CD4-positive, alpha-beta T cell treated with Interleukin-12 subunit alpha and Interleukin-12 subunit beta, for 1 hour (primary cell): ENCODE measurements at regions not wholly inside any gene's neighbourhood (a gene's known extent, or its start where the extent isn't known, plus 50 kb on each side); places are given as distances from the start of the nearest gene placed in this dataset.
"Not testable (repeated sequence)": the region's sequence is repeated elsewhere in the genome, so short reads cannot be mapped to it uniquely, and the experiment has no call there.

Experiments used
- DNase-seq: peaks from one replicate; pipeline ENCODE4 v3.0.0-alpha.2; 2020

DNA sequence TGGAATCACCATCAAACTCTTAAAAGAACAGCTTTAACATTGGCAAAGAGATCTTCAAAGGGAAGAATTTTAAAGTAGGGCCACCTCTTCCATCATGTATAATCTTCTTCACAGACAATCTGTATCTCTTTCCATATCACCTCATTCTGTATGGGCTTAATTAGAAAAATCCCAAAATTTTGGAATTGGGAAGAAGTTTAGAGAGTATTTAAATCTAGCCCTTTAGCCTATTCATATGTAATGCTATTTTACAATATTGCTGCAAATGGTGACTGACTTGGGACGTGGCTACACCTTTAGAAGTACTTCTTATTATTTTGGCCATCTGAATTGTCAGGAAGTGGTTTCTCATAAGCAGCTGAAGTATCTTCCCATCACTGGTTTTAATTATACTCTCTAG, 474.3 kb downstream of the RFPL4B start:
- DNase-seq, result no peak

DNA sequence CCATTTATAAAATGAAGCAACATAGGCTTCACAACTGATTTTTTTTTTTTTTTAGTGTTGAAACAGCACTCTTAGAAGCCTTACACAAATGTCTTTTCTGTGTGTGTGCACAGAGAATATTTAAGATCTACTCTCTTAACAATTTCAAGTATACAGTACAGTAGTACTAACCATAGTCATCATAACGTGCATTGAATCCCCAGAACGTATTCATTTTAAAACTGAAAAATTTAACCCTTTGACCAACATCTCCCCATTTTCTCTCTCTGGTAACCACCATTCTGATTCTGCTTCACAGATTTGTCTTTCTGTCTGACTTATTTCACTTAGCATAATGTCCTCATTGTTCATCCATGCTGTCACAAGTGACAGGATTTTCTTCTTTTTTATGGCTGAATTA, 475.6 kb downstream of the RFPL4B start:
- no peak for DNase-seq

DNA sequence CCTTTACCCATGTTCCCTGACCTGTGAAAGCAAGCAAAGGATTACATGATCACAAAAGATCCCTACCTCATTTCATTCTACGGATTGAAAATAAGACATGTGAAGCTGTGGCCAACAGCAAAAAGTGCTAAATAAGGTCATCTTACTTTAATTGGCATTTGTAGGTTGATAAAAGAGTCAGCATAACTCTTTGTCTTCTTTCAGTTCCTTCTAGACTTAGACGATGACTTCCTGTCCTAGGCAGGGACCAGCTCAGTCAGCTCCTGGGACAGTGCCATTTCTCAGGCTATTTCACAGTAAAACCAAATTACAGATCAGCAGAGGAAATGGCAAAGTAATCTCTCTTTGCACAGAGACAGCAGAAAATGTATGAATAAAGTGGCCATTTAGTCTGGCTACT, 480.7 kb downstream of the RFPL4B start:
- DNase-seq, result no peak

- DNase-seq, result no peak
Observed at GRCh38 chr6:112831022-112831421, 483.9 kb downstream of the RFPL4B start.

DNA sequence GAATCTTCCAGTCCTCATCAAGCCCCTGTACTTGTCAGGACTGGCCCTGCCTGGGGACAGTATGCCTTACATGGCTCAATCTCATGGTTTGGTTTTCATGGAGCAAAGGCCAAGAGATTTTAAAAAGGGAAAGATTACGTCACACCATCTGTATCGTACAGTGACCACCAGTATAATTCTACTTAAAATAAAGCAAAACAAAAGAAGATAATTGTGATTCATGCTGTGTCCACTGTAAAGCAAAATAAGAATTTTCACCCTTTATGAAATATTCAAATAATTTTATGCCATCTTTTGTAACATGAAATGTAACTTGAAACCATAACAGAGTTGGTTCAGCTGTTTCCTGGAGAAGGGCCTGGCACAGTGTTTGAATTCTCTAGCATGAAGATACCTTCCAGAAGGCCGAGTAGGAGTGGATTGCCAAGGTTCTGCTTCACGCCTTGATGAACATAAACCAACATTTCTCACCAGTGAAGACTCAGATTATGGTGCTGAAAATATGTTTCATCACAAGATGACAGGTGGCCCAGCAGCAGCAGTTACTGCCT, 486.5 kb downstream of the RFPL4B start:
- no peak for DNase-seq

DNA sequence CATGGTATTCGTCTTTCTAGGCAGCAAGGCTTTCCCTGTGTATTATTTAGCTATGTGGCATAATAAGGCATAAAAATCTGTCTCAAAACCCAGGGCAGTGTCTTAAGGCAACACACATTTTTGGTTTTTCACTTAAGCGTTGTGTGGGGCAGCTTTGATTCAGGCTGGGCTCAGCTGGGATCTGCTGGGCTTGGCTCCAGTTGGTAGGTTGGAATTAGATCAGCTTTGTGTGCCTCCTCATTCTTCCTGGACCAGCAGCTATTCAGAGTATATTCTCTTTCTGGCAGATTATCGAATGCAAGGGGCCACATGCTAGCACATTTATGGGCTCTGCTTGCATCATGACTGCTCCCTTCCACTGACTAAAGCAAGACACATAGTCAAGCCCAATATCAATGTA, 487.9 kb downstream of the RFPL4B start:
- no peak for DNase-seq

DNA sequence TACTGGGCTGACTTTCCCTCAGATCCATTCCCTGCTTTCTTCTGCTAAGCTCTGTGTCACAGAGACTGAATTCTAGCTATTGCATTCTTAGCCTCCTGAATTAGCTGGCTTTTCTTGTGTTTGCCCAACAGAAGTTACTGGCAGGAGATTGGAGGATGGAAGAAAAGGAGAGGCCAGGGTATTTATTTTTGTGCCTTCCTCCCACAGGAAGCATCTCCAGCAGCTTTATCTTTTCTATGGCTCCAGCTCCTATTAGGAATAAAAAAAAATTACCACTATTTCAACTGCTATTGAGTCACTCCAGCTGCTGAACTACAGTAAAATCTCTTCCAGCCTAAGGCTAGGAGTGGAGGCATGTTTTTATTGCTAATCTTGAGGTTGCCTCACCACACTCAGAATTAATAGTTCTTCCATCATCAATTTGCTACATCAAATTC, 492.4 kb downstream of the RFPL4B start:
- no peak for DNase-seq

DNA sequence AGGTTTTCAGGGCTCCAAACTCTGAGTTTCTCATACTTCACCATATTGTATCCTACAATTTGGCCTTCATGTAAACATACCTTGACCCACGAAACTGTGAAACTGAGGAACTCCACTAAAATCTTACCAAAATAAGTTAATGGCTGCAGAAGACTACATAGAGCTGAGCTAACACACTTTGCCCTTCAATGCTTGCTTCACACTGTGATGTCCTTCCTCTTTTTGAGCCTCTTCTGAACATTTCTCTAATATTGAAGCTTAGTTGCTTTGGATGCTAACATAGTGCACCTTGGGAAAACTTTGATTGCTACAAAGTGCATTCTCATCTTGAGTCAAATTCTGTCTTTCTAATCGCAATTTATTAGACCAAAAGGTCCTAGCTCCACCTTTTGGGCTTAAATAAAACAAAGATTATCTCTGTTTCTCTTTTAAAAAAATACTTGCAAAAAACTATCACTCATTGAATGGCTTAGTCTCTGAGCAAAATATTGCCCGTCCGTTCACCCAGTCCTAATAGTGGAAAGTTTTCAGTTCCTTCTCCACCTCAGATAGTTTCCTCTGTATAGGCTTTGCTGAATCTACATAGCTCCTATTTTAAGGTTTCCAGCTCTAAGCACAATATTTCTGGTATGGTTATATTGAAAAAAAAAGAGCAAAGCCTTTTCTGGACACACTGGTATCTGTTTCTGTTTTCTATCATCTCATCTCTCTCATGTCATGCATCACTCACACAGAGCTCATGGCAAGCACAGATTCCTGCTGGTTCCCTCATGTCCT, 494.6 kb downstream of the RFPL4B start:
- no peak for DNase-seq

DNA sequence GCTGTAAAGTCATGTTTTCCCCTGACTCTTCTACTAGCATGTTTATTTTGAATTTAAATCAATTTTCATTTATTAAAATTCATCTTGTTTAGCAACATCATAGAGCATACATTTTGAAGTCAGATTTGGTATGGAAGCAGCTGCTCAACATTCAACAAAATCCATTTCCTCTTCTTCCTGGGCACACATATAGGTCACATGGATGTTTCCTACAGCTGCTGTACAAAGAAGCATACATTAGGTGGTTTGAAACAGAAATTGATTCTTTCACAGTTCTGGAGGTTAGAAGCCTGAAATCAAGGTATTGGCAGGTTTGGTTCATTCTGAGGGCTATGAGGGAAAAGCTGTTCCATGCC, 495.2 kb downstream of the RFPL4B start:
- DNase-seq, result no peak

DNA sequence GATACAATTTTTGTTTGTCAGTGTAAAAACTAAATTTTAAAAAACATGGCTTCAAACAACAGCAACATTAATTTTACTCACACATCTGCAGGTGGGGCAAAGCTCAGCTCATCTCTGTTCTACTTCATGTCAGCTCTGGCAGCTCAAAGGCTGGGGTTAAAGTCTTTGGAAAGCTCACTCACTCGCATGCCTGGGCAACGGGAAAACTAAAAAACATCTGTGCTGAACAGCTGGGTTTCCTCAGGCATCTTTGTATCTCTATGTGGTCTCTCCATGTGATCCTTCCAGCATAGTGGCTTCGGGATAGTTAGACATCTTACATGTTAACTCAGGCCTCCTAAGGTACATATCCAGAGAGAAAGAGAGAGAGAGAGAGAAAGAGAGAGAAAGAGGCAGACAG, 499.6 kb downstream of the RFPL4B start:
- DNase-seq, result no peak

DNA sequence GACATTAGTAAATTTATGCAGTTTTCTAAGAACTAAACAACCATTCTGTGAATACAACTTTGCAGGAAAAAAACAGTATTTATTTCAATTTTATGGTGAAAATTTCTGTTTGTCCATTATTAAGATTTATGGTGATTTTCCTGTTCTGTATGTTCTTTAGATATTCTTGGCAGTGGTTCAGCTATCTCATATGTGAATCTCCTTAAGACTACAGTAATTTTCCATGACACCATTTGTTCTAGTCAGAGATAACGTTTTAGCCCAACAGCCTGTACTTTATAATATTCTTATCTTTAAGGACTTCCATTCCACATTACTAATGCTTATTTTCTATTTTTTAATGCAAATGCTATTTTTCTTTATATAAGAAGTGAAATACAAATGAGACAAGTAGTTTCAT, 504.0 kb downstream of the RFPL4B start:
- DNase-seq, result no peak

DNA sequence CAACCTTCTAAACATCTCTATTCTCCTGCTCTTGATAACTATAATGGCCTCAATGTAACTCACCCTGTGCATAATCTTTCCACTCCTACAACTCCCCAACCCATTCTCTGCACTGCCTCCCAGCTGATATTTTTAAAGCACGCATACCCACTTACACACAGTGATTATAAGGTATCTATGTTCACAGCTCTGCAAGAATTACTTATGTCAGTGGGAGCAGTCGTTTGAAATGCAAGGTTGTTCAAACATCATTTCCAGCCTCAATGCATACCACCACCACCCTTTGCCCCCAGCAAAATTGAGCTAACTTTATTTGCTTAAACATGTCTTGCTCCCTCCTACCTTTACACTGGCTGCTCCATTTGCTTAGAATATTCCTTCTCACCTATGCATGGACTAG, 506.0 kb downstream of the RFPL4B start:
- no peak for DNase-seq

GRCh38 chr6:112863753-112864152, 516.6 kb downstream of the RFPL4B start:
- DNase-seq, result no peak

DNA sequence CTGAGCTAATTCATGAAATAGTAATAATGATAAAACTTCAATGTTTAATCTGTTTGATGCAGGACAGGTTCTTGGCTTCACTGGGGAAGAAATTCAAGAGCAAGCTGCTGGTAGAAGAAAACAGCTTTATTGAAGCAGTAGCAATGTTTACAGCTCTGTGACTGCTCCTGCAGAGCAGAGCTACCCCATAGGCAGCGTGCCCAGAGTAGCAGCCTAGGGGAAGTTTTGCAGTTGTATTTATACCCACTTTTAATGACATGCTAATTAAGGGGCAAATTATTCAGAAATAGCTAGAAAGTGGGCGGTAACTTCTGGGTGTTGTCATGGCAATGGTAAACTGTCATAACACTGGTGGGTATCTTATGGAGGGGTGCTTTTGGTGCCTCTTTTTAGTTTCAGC, 518.0 kb downstream of the RFPL4B start:
- no peak for DNase-seq

- no peak for DNase-seq
Observed at GRCh38 chr6:112874881-112875280, 527.8 kb downstream of the RFPL4B start.

DNA sequence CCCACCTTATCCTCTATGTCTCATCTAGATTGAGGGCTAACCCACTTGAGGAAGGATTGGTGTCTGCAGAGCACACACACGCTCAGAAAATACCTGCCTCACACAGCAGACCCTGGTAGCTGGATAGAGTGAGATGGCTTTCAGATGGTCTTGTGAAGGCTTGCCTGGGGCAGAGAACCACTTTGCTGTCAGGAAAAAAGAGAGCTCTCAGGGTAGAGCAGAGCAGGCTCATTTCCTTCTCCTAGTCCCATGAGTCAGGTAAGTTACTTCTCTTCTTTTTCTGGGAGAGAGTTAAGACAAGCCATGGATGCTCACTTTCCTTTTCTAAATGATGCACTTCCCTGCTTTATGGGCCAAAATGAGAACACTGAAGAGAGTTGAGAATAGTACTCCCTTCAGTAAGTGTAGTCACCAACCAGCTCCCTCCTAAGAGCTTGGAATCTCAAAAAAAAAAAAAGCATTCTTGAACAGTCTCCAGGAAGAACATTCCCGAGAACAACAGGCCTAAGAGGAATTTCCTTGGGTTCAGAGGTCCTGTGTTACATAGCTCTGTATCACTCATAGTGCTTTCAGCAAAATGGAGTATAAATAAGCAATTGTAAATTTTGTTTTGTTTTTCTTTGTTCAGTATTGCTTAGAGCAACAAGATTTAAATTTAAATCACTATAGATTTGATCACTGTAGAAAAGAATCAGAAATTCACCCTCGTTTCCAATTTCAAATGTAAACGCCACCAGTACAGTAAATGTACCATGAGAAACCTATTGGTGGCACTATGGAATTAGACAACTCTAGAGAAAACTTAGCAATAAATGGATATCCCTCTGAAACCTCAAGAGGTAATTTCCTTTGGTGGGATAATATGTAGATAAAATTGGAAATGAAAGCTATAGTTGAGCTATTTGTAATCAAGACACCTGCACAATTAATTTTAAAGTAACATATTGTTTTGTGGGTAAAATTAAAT, 530.3 kb downstream of the RFPL4B start:
- DNase-seq, result no peak

- DNase-seq, result no peak
Observed at GRCh38 chr6:112879920-112880413, 532.8 kb downstream of the RFPL4B start.

- no peak for DNase-seq
Observed at GRCh38 chr6:112881027-112881426, 533.9 kb downstream of the RFPL4B start.

GRCh38 chr6:112881828-112882780, 535.0 kb downstream of the RFPL4B start:
- no peak for DNase-seq

- no peak for DNase-seq
Observed at GRCh38 chr6:112883095-112883494, 536.0 kb downstream of the RFPL4B start.

DNA sequence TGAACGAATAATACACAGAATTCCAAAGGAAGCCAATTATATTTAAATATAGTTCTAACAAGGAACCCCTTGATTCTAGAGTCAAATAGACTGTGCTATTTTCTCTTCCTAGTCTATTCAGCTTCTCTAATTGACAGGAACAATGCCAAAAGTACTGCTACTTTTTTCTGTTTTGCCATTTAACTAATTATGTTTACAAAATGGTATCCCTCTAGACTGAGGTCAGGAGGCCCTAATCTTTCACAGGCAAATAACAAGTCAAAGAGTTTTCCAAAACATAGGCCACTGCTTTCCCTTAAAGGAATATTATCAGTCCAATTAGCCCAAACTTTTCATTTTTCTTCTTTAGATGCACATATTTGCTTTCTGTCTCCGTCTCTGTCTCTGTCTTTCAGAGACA, 539.3 kb downstream of the RFPL4B start:
- DNase-seq, result no peak

- not testable (repeated sequence) for DNase-seq
Observed at GRCh38 chr6:112887424-112887823, 540.3 kb downstream of the RFPL4B start.
